ENCODE measurements at regions not wholly inside any gene's neighbourhood (a gene's known extent, or its start where the extent isn't known, plus 50 kb on each side); places are given as distances from the start of the nearest gene placed in this dataset.

- DNase-seq (ENCODE audit: low read depth, low spot score) (no peak), FAIRE-seq (no peak)
- Histone ChIP-seq H4K20me1 (ENCODE audit: control insufficient read depth, extremely low read depth, insufficient read depth, low read length) (no peaks in the 10 kb centered on the region), H3K27me3 (ENCODE audit: control insufficient read depth, extremely low read depth, insufficient read depth, low read length) (peaks cover 20% of the 10 kb centered on the region), H2AFZ (ENCODE audit: control insufficient read depth, low read length) (no peak overlapping the region), H3K9me3 (ENCODE audit: control insufficient read depth, low read depth, low read length) (no peaks in the 10 kb centered on the region), H3K9ac (ENCODE audit: control insufficient read depth, extremely low read depth, insufficient read depth, low read length) (no peak overlapping the region), H3K9me1 (ENCODE audit: control insufficient read depth, extremely low read depth, insufficient read depth, low read length) (no peaks in the 10 kb centered on the region), H3K4me1 (ENCODE audit: control insufficient read depth, extremely low read depth, insufficient read depth, low read length) (no peaks in the 10 kb centered on the region), H3K79me2 (ENCODE audit: control insufficient read depth, insufficient read depth, low read length) (no peaks in the 10 kb centered on the region), H3K36me3 (ENCODE audit: control insufficient read depth in 2 of 2, extremely low read depth in 1 of 2, insufficient read depth in 2 of 2, low read length in 2 of 2) (no peaks in the 10 kb centered on the region), H3K4me2 (ENCODE audit: control insufficient read depth, extremely low read depth, insufficient read depth, low read depth, low read length) (no peak overlapping the region), H3K27ac (ENCODE audit: control insufficient read depth, insufficient read depth, low read length) (no peak overlapping the region), H3K4me3 (ENCODE audit: control insufficient read depth in 2 of 3, extremely low read depth in 1 of 3, insufficient read depth in 2 of 3, low read depth in 1 of 3, low read length in 3 of 3) (no peak overlapping the region)
- dilution Hi-C loops (cut with MboI; ENCODE audit: extremely low pct_ligation_motif_present, low sequenced_read_pairs) = no loop called here
- TF ChIP-seq CTCF (optimal IDR thresholded peaks at IDR 0.05 in 1 of 3, IDR thresholded peaks at IDR 0.05 in 1 of 3, conservative IDR thresholded peaks at IDR 0.05 in 1 of 3; ENCODE audit: extremely low read depth in 1 of 3, insufficient read depth in 2 of 3, low read length in 3 of 3) (no peak), EZH2 (IDR thresholded peaks at IDR 0.05; ENCODE audit: low read length) (no peak)
Measured at GRCh38 chr21:36549470-36549869, 69.5 kb upstream of the CLDN14 start.

- no peak for TF ChIP-seq EZH2 (IDR thresholded peaks at IDR 0.05; ENCODE audit: low read length)
- Histone ChIP-seq H3K27me3 (ENCODE audit: control insufficient read depth, extremely low read depth, insufficient read depth, low read length) (peaks cover 25% of the 10 kb centered on the region), H3K27ac (ENCODE audit: control insufficient read depth, insufficient read depth, low read length) (no peak overlapping the region), H2AFZ (ENCODE audit: control insufficient read depth, low read length) (no peak overlapping the region), H3K79me2 (ENCODE audit: control insufficient read depth, insufficient read depth, low read length) (no peaks in the 10 kb centered on the region), H3K36me3 (ENCODE audit: control insufficient read depth in 2 of 2, extremely low read depth in 1 of 2, insufficient read depth in 2 of 2, low read length in 2 of 2) (no peaks in the 10 kb centered on the region), H3K4me1 (ENCODE audit: control insufficient read depth, extremely low read depth, insufficient read depth, low read length) (no peaks in the 10 kb centered on the region), H4K20me1 (ENCODE audit: control insufficient read depth, extremely low read depth, insufficient read depth, low read length) (no peaks in the 10 kb centered on the region), H3K9me3 (ENCODE audit: control insufficient read depth, low read depth, low read length) (no peaks in the 10 kb centered on the region), H3K9ac (ENCODE audit: control insufficient read depth, extremely low read depth, insufficient read depth, low read length) (no peak overlapping the region), H3K4me2 (ENCODE audit: control insufficient read depth, extremely low read depth, insufficient read depth, low read depth, low read length) (no peak overlapping the region), H3K9me1 (ENCODE audit: control insufficient read depth, extremely low read depth, insufficient read depth, low read length) (no peaks in the 10 kb centered on the region), H3K4me3 (ENCODE audit: control insufficient read depth in 2 of 3, extremely low read depth in 1 of 3, insufficient read depth in 2 of 3, low read depth in 1 of 3, low read length in 3 of 3) (no peak overlapping the region)
- no peak for FAIRE-seq
- no peak for DNase-seq (ENCODE audit: low read depth, low spot score)
- dilution Hi-C loops (cut with MboI; ENCODE audit: extremely low pct_ligation_motif_present, low sequenced_read_pairs) = no loop called here
Measured at GRCh38 chr21:36550761-36551160, 70.8 kb upstream of the CLDN14 start.

- Histone ChIP-seq H3K4me1 (ENCODE audit: control insufficient read depth, extremely low read depth, insufficient read depth, low read length) (no peaks in the 10 kb centered on the region), H3K9ac (ENCODE audit: control insufficient read depth, extremely low read depth, insufficient read depth, low read length) (no peak overlapping the region), H3K4me3 (ENCODE audit: control insufficient read depth in 2 of 3, extremely low read depth in 1 of 3, insufficient read depth in 2 of 3, low read depth in 1 of 3, low read length in 3 of 3) (no peak overlapping the region), H3K36me3 (ENCODE audit: control insufficient read depth in 2 of 2, extremely low read depth in 1 of 2, insufficient read depth in 2 of 2, low read length in 2 of 2) (no peaks in the 10 kb centered on the region), H3K4me2 (ENCODE audit: control insufficient read depth, extremely low read depth, insufficient read depth, low read depth, low read length) (no peak overlapping the region), H2AFZ (ENCODE audit: control insufficient read depth, low read length) (no peak overlapping the region), H3K27me3 (ENCODE audit: control insufficient read depth, extremely low read depth, insufficient read depth, low read length) (peaks cover 30% of the 10 kb centered on the region), H3K9me3 (ENCODE audit: control insufficient read depth, low read depth, low read length) (no peaks in the 10 kb centered on the region), H3K9me1 (ENCODE audit: control insufficient read depth, extremely low read depth, insufficient read depth, low read length) (no peaks in the 10 kb centered on the region), H3K27ac (ENCODE audit: control insufficient read depth, insufficient read depth, low read length) (no peak overlapping the region), H4K20me1 (ENCODE audit: control insufficient read depth, extremely low read depth, insufficient read depth, low read length) (no peaks in the 10 kb centered on the region), H3K79me2 (ENCODE audit: control insufficient read depth, insufficient read depth, low read length) (no peaks in the 10 kb centered on the region)
- DNase-seq (ENCODE audit: low read depth, low spot score) (no peak), FAIRE-seq (no peak)
- dilution Hi-C loops (cut with MboI; ENCODE audit: extremely low pct_ligation_motif_present, low sequenced_read_pairs) = no loop called here
- TF ChIP-seq EZH2 (IDR thresholded peaks at IDR 0.05; ENCODE audit: low read length) = no peak
- no peak for TF ChIP-seq CTCF (optimal IDR thresholded peaks at IDR 0.05 in 1 of 3, IDR thresholded peaks at IDR 0.05 in 1 of 3, conservative IDR thresholded peaks at IDR 0.05 in 1 of 3; ENCODE audit: extremely low read depth in 1 of 3, insufficient read depth in 2 of 3, low read length in 3 of 3)
Measured at GRCh38 chr21:36551321-36551720, 71.4 kb upstream of the CLDN14 start.

All from keratinocyte (primary cell).